Endothelial cell (in vitro differentiated cells): ENCODE measurements at regions not wholly inside any gene's neighbourhood (a gene's known extent, or its start where the extent isn't known, plus 50 kb on each side); places are given as distances from the start of the nearest gene placed in this dataset.

Experiments used
- DNase-seq: peaks from one replicate; pipeline ENCODE4 v3.0.0; 2021; ENCODE audit warnings: low spot score
- H3K27ac Mint-ChIP-seq: one replicate; pipeline ENCODE4 v1.8.0; 2021; ENCODE audit warnings: mixed read lengths, inconsistent platforms; ENCODE audit not compliant: unreplicated experiment
- H3K27me3 Mint-ChIP-seq: one replicate; pipeline ENCODE4 v1.8.0; 2021; ENCODE audit warnings: mild to moderate bottlenecking, moderate library complexity, mixed read lengths, inconsistent platforms; ENCODE audit not compliant: unreplicated experiment
- H3K36me3 Mint-ChIP-seq: one replicate; pipeline ENCODE4 v1.8.0; 2021; ENCODE audit warnings: mild to moderate bottlenecking, low read depth, mixed read lengths, inconsistent platforms; ENCODE audit not compliant: unreplicated experiment
- H3K4me1 Mint-ChIP-seq: one replicate; pipeline ENCODE4 v1.8.0; 2021; ENCODE audit warnings: mild to moderate bottlenecking, mixed read lengths, inconsistent platforms; ENCODE audit not compliant: unreplicated experiment
- H3K4me3 Mint-ChIP-seq: one replicate; pipeline ENCODE4 v1.8.0; 2021; ENCODE audit warnings: mild to moderate bottlenecking, mixed read lengths, inconsistent platforms; ENCODE audit not compliant: unreplicated experiment
- H3K9me3 Mint-ChIP-seq: one replicate; pipeline ENCODE4 v1.8.0; 2021; ENCODE audit warnings: mixed read lengths, inconsistent platforms; ENCODE audit not compliant: unreplicated experiment
- CTCF ChIP-seq: fragments of 200-600 bp; sonication (generic); IDR thresholded peaks from one replicate; pipeline ENCODE4 v1.5.0; 2021; ENCODE audit warnings: antibody characterized with exemption; ENCODE audit not compliant: unreplicated experiment

- no peaks in the 10 kb centered on the region for H3K27me3 Mint-ChIP-seq
Observed at GRCh38 chr1:143625886-143626285, 345.9 kb downstream of the FAM72C start.

GRCh38 chr1:143619851-143620250 is 351.9 kb downstream of the FAM72C start:
- H3K27ac Mint-ChIP-seq, result no peak overlapping the region
- H3K9me3 Mint-ChIP-seq, result no peaks in the 10 kb centered on the region
- no peaks in the 10 kb centered on the region for H3K27me3 Mint-ChIP-seq
- no peak overlapping the region for H3K4me3 Mint-ChIP-seq
- H3K4me1 Mint-ChIP-seq, result no peaks in the 10 kb centered on the region
- no peak for TF ChIP-seq CTCF
- H3K36me3 Mint-ChIP-seq, result no peaks in the 10 kb centered on the region
- no peak for DNase-seq

More at GRCh38 chr1:143625886-143626285, 345.9 kb downstream of the FAM72C start:
- DNase-seq, result no peak
- H3K36me3 Mint-ChIP-seq, result no peaks in the 10 kb centered on the region
- H3K9me3 Mint-ChIP-seq, result no peaks in the 10 kb centered on the region
- no peak overlapping the region for H3K4me3 Mint-ChIP-seq
- no peak for TF ChIP-seq CTCF
- H3K27ac Mint-ChIP-seq, result no peak overlapping the region
- peaks cover 4% of the 10 kb centered on the region for H3K4me1 Mint-ChIP-seq

GRCh38 chr1:143611159-143611558 is 360.6 kb downstream of the FAM72C start:
- Mint-ChIP-seq H3K9me3 (no peaks in the 10 kb centered on the region), H3K27me3 (no peaks in the 10 kb centered on the region), H3K4me3 (no peak overlapping the region), H3K27ac (no peak overlapping the region), H3K4me1 (no peaks in the 10 kb centered on the region), H3K36me3 (no peaks in the 10 kb centered on the region)
- peak; percentile 13 for DNase-seq
- TF ChIP-seq CTCF, result peak; percentile 29

GRCh38 chr1:143610196-143610595 is 361.6 kb downstream of the FAM72C start:
- no peak for TF ChIP-seq CTCF
- Mint-ChIP-seq H3K9me3 (no peaks in the 10 kb centered on the region), H3K27ac (no peak overlapping the region), H3K36me3 (no peaks in the 10 kb centered on the region), H3K27me3 (no peaks in the 10 kb centered on the region), H3K4me3 (no peak overlapping the region), H3K4me1 (no peaks in the 10 kb centered on the region)
- DNase-seq, result no peak

- Mint-ChIP-seq H3K4me3 (no peak overlapping the region), H3K36me3 (no peaks in the 10 kb centered on the region), H3K4me1 (no peaks in the 10 kb centered on the region), H3K27me3 (no peaks in the 10 kb centered on the region), H3K27ac (no peak overlapping the region), H3K9me3 (no peaks in the 10 kb centered on the region)
- TF ChIP-seq CTCF, result no peak
- DNase-seq, result no peak
Observed at GRCh38 chr1:143604887-143605286, 366.9 kb downstream of the FAM72C start.
